Omental fat pad (tissue), 3 donors: ENCODE measurements at regions not wholly inside any gene's neighbourhood (a gene's known extent, or its start where the extent isn't known, plus 50 kb on each side); places are given as distances from the start of the nearest gene placed in this dataset.

Source experiments
- ATAC-seq: fragments of 150-250 bp; one replicate; pipeline ENCODE4 v1.9.1; 2016; ENCODE audit warnings: mild to moderate bottlenecking, moderate library complexity; ENCODE audit not compliant: low FRiP score
- DNase-seq: peaks from one replicate; pipeline ENCODE4 v3.0.0-alpha.2; 2019; ENCODE audit warnings: low spot score
- CTCF ChIP-seq, 3 donors: fragments of 450-650 bp; IDR thresholded peaks; one replicate each; pipeline ENCODE4 v1.5.1; 2016 to 2017; ENCODE audit warnings: antibody characterized with exemption in 3 of 3, mild to moderate bottlenecking in 3 of 3, moderate library complexity in 2 of 3

- DNase-seq (no peak), ATAC-seq (no peak)
- no peak for TF ChIP-seq CTCF (IDR thresholded peaks at IDR 0.05)
These were observed 566.9 kb downstream of the BCL11A start for GRCh38 chr2:59986511-59986910.

- ATAC-seq = no peak
- no peak for TF ChIP-seq CTCF (IDR thresholded peaks at IDR 0.05)
- DNase-seq = no peak
These were observed 567.5 kb downstream of the BCL11A start for GRCh38 chr2:59985923-59986322.

DNA sequence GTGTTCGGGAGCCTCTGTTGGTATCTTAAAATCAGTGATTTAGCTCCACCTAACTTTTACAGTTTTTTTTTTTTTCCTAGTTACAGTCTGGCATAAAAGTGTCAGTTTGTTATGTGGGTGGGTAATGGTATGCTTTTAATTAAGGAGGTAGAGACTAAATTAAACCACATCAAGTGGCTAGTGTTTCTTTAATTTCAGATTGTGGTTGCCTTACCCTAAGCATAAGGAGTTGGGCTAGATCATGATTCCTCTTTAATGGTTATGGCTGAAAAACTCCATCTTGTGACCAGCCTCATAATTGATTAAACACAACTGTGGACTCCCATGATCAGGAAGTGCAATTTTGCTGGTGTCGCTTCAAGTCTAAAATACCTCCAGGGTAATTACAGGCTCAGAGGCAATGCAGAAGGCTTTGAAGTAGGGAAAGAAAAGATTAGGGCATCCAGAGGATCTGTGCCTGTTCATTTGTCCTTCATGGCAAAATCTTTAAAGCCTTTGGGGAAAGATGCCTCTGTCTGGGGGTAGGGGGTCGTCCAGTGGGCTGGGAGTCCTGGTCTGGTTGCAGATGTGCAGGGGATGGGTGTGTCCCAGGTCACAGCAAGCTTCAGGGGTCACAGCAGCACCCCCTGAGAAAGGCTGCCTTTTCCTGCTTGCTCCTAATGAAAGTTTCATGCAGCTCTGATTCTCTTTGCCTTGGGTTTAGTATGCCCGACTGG lies 579.2 kb downstream of the BCL11A start:
- no peak for TF ChIP-seq CTCF (IDR thresholded peaks at IDR 0.05)
- ATAC-seq (no peak), DNase-seq (no peak)

DNA sequence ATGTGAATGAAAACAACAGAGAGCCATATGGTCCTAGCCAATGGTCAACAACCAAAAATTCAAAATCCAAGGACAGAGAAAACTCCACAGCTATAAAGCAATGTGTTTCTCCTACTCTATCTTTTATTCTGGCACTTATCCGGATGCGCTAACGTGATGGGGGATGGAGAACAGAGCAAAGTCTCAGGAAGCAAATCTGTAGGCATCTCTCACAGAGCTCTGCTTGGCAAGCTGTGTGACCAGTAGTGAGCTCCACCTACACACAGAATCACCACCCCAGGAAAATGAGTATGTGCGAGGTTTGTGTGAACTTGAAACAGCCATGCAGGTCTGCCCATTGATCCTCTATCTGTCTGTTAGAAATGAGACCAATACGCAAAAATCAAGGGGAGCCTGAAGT lies 584.3 kb downstream of the BCL11A start:
- ATAC-seq = no peak
- TF ChIP-seq CTCF (IDR thresholded peaks at IDR 0.05) = no peak

GRCh38 chr2:59968441-59968840 lies 585.0 kb downstream of the BCL11A start:
- DNase-seq (no peak), ATAC-seq (no peak)
- TF ChIP-seq CTCF (IDR thresholded peaks at IDR 0.05) = no peak

More for the DNA sequence above, 584.3 kb downstream of the BCL11A start:
- no peak for DNase-seq

DNA sequence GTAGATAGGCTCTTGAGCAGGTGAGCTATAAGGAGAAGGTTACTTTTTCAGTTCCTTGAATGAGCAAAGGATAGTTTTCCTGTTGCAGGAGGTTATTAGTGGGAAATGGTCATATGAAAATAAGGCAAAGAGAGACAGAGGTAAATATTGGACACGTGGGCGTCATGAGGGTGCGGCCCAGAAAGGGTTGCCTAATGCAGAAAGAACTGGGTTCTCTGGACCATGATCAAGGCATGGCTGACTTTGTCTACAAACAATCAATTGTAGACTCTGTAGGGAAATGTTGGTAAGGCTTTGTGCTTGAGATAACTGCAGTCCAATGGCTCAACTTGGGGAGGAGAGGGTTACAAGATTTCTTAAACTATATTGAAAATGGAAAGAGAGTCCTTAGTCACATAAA lies 585.8 kb downstream of the BCL11A start:
- no peak for DNase-seq
- no peak for ATAC-seq
- no peak for TF ChIP-seq CTCF (IDR thresholded peaks at IDR 0.05)

DNA sequence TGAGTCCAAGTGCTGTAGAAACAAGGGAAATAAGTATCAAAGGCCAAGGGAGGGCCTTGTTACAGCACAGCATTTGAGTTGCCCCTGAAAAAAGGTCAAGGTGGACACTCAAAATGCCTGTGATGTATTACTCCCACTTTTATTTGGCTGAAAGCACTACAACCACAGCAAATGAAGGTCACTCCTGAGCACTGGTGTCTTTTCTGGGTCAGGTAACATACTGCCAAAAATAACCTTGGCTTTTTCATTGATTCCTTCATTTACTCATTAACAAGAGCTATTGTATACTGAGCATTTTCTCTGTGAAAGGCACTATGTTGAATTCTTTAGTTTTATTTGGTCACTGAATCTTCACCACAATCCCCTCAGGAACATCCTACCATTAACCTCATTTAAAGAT lies 590.3 kb downstream of the BCL11A start:
- no peak for DNase-seq
- no peak for TF ChIP-seq CTCF (IDR thresholded peaks at IDR 0.05)
- ATAC-seq = no peak
